ENCODE measurements at regions not wholly inside any gene's neighbourhood (a gene's known extent, or its start where the extent isn't known, plus 50 kb on each side); places are given as distances from the start of the nearest gene placed in this dataset.

- TF ChIP-seq CTCF (IDR thresholded peaks at IDR 0.05; ENCODE audit: low read depth, low read length) (no peak), POLR2A (IDR thresholded peaks at IDR 0.05; ENCODE audit: extremely low read depth, insufficient read length) (no peak), MAX (IDR thresholded peaks at IDR 0.05; ENCODE audit: low read depth, low read length) (no peak)
These were observed 168.8 kb upstream of the CNTN4 start for GRCh38 chr3:1929788-1930414.
